HG02642 (cell line): ENCODE measurements at regions not wholly inside any gene's neighbourhood (a gene's known extent, or its start where the extent isn't known, plus 50 kb on each side); places are given as distances from the start of the nearest gene placed in this dataset.

Source experiments
- ATAC-seq: cut with Tn5 transposase; IDR thresholded peaks from one replicate; pipeline ENCODE4 v1.9.1; 2021; ENCODE audit warnings: mild to moderate bottlenecking; ENCODE audit not compliant: unreplicated experiment, poor library complexity

DNA sequence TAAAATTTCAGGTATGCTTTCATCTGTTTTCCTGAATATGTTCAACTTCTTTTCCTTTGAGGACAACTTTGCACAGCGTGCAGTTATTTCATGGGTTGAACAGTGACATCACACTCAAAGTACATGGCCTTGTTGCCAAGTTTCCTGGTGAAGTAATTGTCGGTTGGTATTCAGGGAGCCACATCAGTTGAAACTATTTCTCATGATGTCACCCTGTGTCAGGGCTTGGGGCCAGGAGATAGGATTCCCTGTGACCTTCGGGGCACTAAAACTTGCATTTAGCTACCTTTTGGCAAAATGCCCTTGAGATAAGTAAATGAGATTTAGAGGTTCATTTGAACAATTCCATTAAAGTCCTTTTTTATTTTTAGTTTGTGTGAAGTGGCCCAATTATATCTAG lies 383.9 kb downstream of the SH3GL2 start:
- no peak for ATAC-seq

DNA sequence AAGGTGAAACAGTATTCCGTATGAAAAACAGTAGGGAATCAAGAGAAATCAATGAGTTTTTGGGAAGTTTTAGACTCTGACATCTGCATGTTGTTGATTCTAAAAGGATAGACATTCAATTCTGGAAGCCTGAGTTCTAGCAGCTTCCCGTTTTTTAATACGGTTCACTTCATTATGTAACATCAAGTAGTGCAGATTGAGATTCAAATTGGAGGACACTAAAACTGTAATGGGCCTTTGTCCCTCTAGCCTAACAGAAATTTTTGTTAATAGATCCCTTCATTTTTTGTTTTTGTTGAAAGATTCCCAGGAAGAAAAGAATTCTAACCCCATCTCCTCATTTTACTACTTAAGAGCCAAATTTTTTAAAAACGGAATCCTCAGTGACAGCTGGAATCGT lies 384.6 kb downstream of the SH3GL2 start:
- ATAC-seq: no peak

DNA sequence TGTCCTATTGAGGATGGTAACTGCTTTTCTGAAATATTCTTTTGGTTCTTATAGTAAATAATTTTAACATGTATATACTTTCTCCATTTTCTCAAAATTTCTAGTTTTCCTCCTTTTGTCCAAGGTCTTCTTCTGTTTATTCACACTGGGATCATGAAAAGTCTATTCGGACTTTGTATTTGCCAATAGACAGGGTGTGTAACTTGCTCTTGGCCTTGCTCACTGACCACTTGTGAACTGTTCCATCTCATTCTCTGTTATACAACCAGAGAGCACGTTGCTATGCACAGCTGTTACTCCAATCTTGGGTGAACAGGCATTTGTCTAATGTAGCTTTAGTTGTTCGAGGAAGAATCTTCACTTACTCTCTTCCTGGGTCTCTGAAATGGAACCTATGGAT lies 388.9 kb downstream of the SH3GL2 start:
- ATAC-seq: no peak

DNA sequence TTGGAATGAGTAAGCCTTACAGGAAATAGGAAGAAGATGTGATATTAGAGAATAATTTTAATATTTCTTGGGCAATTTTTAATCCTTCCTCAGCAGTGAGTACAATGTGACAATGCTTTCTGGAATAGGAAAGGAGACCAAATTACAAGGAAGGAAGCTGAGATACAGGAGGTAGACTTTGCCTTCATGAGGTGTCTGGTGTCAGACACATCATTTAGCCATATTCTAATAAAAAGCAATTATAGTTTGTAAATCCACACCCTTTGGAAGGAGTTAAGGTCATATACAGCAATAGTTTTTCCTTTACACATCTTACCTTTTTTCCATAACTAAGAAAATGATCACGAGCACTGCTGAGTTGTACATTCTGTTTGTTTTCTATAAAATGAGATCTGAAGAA lies 390.4 kb downstream of the SH3GL2 start:
- ATAC-seq: no peak

DNA sequence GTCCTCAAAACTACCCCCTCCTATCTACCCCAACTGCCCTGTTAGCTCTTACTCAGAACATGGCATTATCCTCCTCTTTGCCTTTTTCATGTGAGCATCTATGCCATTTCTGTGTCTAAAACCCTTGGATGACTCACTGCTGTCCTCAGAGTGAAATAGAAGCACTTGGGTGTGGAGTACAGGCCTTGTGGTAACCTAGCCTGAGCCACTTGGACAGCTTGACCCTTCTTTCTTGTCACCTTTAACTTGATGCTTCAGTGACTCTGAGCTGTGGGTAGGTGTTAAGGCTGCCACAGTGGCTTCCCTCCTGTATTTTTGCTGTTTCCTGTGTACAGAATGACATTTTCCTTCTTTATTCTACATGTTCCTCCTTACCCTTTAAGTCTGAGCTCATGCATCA lies 391.4 kb downstream of the SH3GL2 start:
- no peak for ATAC-seq

- no peak for ATAC-seq
Measured at GRCh38 chr9:17978773-17979172, 399.9 kb downstream of the SH3GL2 start.

DNA sequence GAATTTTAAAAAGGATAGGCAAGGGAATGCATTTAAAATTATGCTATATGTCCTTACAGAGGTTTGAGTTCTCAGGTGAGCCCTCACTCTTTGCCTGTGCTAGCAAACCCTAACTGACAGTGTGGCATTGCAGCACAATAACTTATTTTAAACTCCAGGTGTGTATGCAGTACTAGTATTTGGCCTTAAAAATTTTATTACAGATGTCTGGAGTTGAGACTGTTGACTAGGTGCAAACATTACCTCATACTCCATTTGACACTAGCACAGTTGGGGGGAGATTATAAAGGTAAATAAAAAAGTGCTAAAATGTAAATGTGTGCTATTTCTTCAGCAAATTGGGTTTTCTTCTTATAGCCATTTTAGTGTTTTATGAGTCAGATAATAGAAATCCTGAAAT lies 407.7 kb downstream of the SH3GL2 start:
- ATAC-seq: no peak

DNA sequence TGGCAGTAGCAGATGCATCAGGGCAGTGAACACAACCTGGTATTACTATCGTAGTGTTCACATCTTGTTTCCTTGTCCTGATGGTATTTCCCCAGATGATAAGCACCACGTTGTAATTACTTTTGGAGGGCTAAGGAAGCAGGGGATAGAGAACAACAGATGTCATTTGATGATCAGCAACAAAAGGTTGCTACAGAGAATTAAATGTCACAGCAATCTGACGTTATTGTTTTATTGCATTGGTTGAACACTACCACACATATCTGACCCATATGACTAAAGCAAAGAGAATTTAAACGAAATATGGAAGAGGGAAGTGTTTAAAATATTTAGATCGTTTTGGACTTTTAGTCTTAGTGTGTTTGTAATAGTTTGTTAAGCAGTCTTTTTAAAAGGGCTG lies 408.3 kb downstream of the SH3GL2 start:
- ATAC-seq: no peak

- no peak for ATAC-seq
Measured at GRCh38 chr9:17988489-17988888, 409.6 kb downstream of the SH3GL2 start.

- no peak for ATAC-seq
Measured at GRCh38 chr9:17990602-17991001, 411.7 kb downstream of the SH3GL2 start.

GRCh38 chr9:17993024-17993423 lies 414.2 kb downstream of the SH3GL2 start:
- ATAC-seq: no peak

DNA sequence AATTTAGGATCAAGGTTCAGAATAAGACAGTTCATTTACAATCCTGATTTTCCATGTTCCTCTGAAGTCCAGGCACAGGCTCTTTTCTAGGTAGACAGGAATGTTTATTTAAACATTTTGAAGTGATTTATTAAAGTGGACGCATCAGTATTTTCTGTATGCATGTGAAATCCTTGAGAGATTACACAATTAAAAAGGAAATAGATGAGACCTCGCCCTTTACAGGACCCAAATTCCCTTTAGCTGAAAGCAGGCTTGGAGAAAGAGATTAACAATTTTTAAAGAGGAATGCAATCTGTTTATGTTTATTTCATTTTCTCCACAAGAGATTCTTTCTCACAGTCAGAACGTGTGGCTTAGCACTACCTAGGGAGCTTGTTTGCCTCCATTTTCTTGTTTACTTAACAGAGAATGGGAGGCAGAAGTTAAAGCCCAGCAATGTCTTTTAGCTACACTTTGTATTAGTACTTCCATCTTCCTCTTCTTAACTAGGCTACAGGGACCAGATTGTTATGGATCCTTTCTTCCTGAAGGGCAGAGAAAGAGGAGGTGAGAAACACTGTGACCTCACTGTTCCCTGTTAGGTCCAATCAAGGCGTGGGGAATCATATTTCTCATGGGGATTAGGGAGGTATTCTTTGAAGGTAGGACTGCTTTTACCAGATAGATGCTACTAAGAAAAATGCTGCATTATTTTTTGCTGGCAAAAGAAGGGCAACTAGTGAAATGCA lies 416.0 kb downstream of the SH3GL2 start:
- no peak for ATAC-seq

GRCh38 chr9:17996728-17997127 lies 417.9 kb downstream of the SH3GL2 start:
- ATAC-seq: no peak

GRCh38 chr9:18002718-18003438 lies 424.0 kb downstream of the SH3GL2 start:
- no peak for ATAC-seq

GRCh38 chr9:18006591-18006990 lies 427.7 kb downstream of the SH3GL2 start:
- no peak for ATAC-seq

DNA sequence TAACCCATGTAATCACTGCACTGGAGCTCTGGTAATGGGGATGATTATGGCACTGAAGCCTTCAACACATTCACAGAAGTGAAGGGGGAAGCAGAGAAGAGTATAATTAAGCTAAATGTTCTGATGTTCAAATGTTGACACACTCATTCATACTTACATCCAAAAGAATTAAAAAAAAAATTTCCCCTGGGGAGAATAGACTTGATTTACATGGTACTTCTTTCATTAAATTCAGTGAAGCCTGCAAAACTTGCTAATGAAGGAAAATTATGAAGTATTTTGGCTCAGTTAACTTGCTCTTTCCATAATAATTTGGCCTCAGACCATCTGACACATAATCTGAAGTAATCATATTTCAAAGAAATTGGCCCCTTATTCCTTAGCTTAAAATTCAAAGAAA lies 428.8 kb downstream of the SH3GL2 start:
- no peak for ATAC-seq

DNA sequence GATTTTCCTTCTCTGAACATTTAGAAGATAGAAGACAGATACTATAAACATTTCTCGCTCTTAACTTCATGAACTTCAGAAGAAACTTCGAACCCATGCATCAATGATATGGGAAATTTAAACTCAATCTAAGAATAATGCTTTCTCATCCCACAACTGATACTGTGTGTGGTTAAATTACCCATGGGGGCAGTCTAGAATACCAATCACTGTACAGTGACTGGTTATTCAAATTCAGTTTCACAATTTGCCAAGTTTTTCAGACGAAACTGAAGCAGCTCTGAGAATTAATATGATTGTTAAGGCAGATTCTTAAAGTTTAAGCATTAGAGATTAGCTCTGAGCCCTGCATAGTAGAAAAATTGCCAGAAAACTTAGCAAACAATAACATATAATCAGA lies 431.0 kb downstream of the SH3GL2 start:
- ATAC-seq: no peak

- ATAC-seq: no peak
Measured at GRCh38 chr9:18010492-18010891, 431.6 kb downstream of the SH3GL2 start.

GRCh38 chr9:18012170-18012569 lies 433.3 kb downstream of the SH3GL2 start:
- no peak for ATAC-seq

GRCh38 chr9:18014556-18014955 lies 435.7 kb downstream of the SH3GL2 start:
- no peak for ATAC-seq

- no peak for ATAC-seq
Measured at GRCh38 chr9:18015116-18015515, 436.2 kb downstream of the SH3GL2 start.

GRCh38 chr9:18017136-18017535 lies 438.3 kb downstream of the SH3GL2 start:
- ATAC-seq: no peak
